Fibroblast of lung (primary cell): ENCODE measurements at regions not wholly inside any gene's neighbourhood (a gene's known extent, or its start where the extent isn't known, plus 50 kb on each side); places are given as distances from the start of the nearest gene placed in this dataset.

Experiments
- EZH2 ChIP-seq: IDR thresholded peaks from 2 replicates; pipeline ENCODE4 v1.5.1; 2012; ENCODE audit warnings: low read length, control low read depth, mild to moderate bottlenecking; ENCODE audit errors: missing control alignments
- TF ChIP-seq, protein P1 (sequence below), 2 donors: IDR thresholded peaks in 1 of 2; conservative IDR thresholded peaks in 1 of 2; 1 replicate in 1 of 2; 2 replicates in 1 of 2; pipeline ENCODE4 v1.5.1; 2011 to 2012; ENCODE audit warnings: low read length in 2 of 2, control low read depth in 1 of 2, inconsistent platforms in 1 of 2, low read depth in 1 of 2, mild to moderate bottlenecking in 1 of 2

DNA sequence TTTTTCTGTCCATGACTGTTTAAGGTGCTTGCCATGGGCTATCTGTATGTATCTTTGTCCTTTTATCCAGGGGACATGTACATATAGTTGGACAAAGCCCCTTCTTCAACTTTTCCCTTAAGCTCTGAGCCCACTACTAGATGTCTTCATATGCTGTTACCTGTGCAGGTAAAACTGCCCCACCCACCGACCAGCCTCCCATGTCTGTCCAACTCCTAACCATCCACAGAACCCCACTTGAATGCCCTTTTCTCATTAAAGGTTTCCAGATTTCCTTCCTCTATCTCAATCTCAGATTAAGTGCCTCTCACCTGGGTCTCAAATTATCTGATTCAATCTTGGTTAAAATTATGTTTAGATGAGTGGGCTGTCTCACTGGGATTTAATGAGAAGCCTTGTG lies 136.3 kb downstream of the RNASET2 start:
- TF ChIP-seq, protein P1, sequence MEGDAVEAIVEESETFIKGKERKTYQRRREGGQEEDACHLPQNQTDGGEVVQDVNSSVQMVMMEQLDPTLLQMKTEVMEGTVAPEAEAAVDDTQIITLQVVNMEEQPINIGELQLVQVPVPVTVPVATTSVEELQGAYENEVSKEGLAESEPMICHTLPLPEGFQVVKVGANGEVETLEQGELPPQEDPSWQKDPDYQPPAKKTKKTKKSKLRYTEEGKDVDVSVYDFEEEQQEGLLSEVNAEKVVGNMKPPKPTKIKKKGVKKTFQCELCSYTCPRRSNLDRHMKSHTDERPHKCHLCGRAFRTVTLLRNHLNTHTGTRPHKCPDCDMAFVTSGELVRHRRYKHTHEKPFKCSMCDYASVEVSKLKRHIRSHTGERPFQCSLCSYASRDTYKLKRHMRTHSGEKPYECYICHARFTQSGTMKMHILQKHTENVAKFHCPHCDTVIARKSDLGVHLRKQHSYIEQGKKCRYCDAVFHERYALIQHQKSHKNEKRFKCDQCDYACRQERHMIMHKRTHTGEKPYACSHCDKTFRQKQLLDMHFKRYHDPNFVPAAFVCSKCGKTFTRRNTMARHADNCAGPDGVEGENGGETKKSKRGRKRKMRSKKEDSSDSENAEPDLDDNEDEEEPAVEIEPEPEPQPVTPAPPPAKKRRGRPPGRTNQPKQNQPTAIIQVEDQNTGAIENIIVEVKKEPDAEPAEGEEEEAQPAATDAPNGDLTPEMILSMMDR (conservative IDR thresholded peaks at IDR 0.05 in 1 of 2, IDR thresholded peaks at IDR 0.05 in 1 of 2; ENCODE audit: low read depth in 1 of 2, low read length in 2 of 2): no peak
- no peak for TF ChIP-seq EZH2
